Fibroblast of villous mesenchyme (primary cell): ENCODE measurements at regions not wholly inside any gene's neighbourhood (a gene's known extent, or its start where the extent isn't known, plus 50 kb on each side); places are given as distances from the start of the nearest gene placed in this dataset.

Source experiments
- DNase-seq: peaks from one replicate; pipeline ENCODE4 v3.0.0-alpha.2; 2010; ENCODE audit warnings: low read depth
- H3K4me3 ChIP-seq: 2 replicates; pipeline ENCODE4 v1.5.1; 2011; ENCODE audit warnings: low read depth, mild to moderate bottlenecking, low read length
- CTCF ChIP-seq: IDR thresholded peaks from 2 replicates; pipeline ENCODE4 v1.5.1; 2012; ENCODE audit warnings: low read depth, mild to moderate bottlenecking, low read length; ENCODE audit not compliant: insufficient read depth

- no peak overlapping the region for H3K4me3 ChIP-seq
- TF ChIP-seq CTCF: no peak
- DNase-seq: no peak
Measured at GRCh38 chr5:167123126-167123525, 1168.3 kb upstream of the WWC1 start.

- TF ChIP-seq CTCF: no peak
- H3K4me3 ChIP-seq: no peak overlapping the region
- DNase-seq: no peak
Measured at GRCh38 chr5:167128581-167128980, 1162.9 kb upstream of the WWC1 start.

GRCh38 chr5:167140548-167141291 lies 1150.7 kb upstream of the WWC1 start:
- no peak for TF ChIP-seq CTCF
- no peak for DNase-seq
- H3K4me3 ChIP-seq: no peak overlapping the region

- no peak for DNase-seq
- no peak for TF ChIP-seq CTCF
- H3K4me3 ChIP-seq: no peak overlapping the region
Measured at GRCh38 chr5:167143716-167144115, 1147.7 kb upstream of the WWC1 start.

GRCh38 chr5:167145841-167146240 lies 1145.6 kb upstream of the WWC1 start:
- TF ChIP-seq CTCF: no peak

GRCh38 chr5:167147879-167148278 lies 1143.6 kb upstream of the WWC1 start:
- no peak for TF ChIP-seq CTCF
- H3K4me3 ChIP-seq: no peak overlapping the region
- no peak for DNase-seq

More at GRCh38 chr5:167145841-167146240, 1145.6 kb upstream of the WWC1 start:
- no peak overlapping the region for H3K4me3 ChIP-seq
- no peak for DNase-seq

- TF ChIP-seq CTCF: no peak
Measured at GRCh38 chr5:167150661-167151060, 1140.8 kb upstream of the WWC1 start.

More at GRCh38 chr5:167150661-167151060, 1140.8 kb upstream of the WWC1 start:
- DNase-seq: no peak
- no peak overlapping the region for H3K4me3 ChIP-seq
